H9 (cell line): ENCODE measurements at regions not wholly inside any gene's neighbourhood (a gene's known extent, or its start where the extent isn't known, plus 50 kb on each side); places are given as distances from the start of the nearest gene placed in this dataset.

Experiments
- DNase-seq: peaks from one replicate; pipeline ENCODE4 v3.0.0-alpha.2; 2017
- H2AFZ ChIP-seq: one replicate; pipeline ENCODE4 v1.6.1; 2013; ENCODE audit warnings: mild to moderate bottlenecking, low read length, control low read depth, moderate library complexity
- H2AK5ac ChIP-seq: 2 replicates; pipeline ENCODE4 v1.6.1; 2013; ENCODE audit warnings: low read length, control low read depth, mixed read lengths; ENCODE audit not compliant: insufficient read length
- H2BK120ac ChIP-seq: one replicate; pipeline ENCODE4 v1.6.1; 2013; ENCODE audit warnings: low read depth, mild to moderate bottlenecking, low read length, control low read depth, inconsistent platforms; ENCODE audit not compliant: poor library complexity, severe bottlenecking
- H2BK12ac ChIP-seq: 2 replicates; pipeline ENCODE4 v1.6.1; 2013; ENCODE audit warnings: low read length, control low read depth, mixed read lengths, low read depth; ENCODE audit not compliant: insufficient read length
- H2BK15ac ChIP-seq: 2 replicates; pipeline ENCODE4 v1.6.1; 2013; ENCODE audit warnings: low read depth, low read length, control low read depth
- H2BK20ac ChIP-seq: one replicate; pipeline ENCODE4 v1.6.1; 2013; ENCODE audit warnings: low read depth, mild to moderate bottlenecking, low read length, control low read depth, inconsistent platforms; ENCODE audit not compliant: poor library complexity, severe bottlenecking
- H2BK5ac ChIP-seq: 2 replicates; pipeline ENCODE4 v1.6.1; 2013; ENCODE audit warnings: low read length, control low read depth, mixed read lengths; ENCODE audit not compliant: insufficient read length
- H3K14ac ChIP-seq: 2 replicates; pipeline ENCODE4 v1.6.1; 2013; ENCODE audit warnings: low read length, control low read depth; ENCODE audit not compliant: insufficient read depth
- H3K18ac ChIP-seq: 2 replicates; pipeline ENCODE4 v1.6.1; 2013; ENCODE audit warnings: low read depth, mild to moderate bottlenecking, mixed read lengths, low read length, control low read depth; ENCODE audit not compliant: insufficient read length
- H3K23ac ChIP-seq: 2 replicates; pipeline ENCODE4 v1.6.1; 2013; ENCODE audit warnings: low read length, control low read depth, mixed read lengths, low read depth; ENCODE audit not compliant: insufficient read length
- H3K23me2 ChIP-seq: 2 replicates; pipeline ENCODE4 v1.6.1; 2013; ENCODE audit warnings: low read depth, mild to moderate bottlenecking, mixed read lengths, low read length, control low read depth; ENCODE audit not compliant: insufficient read length, poor library complexity, severe bottlenecking
- H3K27ac ChIP-seq: 2 replicates; pipeline ENCODE4 v1.5.1; 2013; ENCODE audit warnings: low read length, control low read depth, mixed read lengths, low read depth; ENCODE audit not compliant: insufficient read length
- H3K27me3 ChIP-seq: 2 replicates; pipeline ENCODE4 v1.6.1; 2013; ENCODE audit warnings: low read length, control low read depth, inconsistent platforms; ENCODE audit not compliant: insufficient read depth
- H3K4ac ChIP-seq: 2 replicates; pipeline ENCODE4 v1.6.1; 2013; ENCODE audit warnings: low read depth, mild to moderate bottlenecking, control low read depth, inconsistent platforms, low read length, moderate library complexity
- H3K4me1 ChIP-seq: 2 replicates; pipeline ENCODE4 v1.6.1; 2013; ENCODE audit warnings: low read length, control low read depth, inconsistent platforms; ENCODE audit not compliant: insufficient read depth
- H3K4me2 ChIP-seq: 2 replicates; pipeline ENCODE4 v1.6.1; 2013; ENCODE audit warnings: low read length, control low read depth, mixed read lengths; ENCODE audit not compliant: insufficient read length, insufficient read depth
- H3K56ac ChIP-seq: 2 replicates; pipeline ENCODE4 v1.6.1; 2013; ENCODE audit warnings: low read depth, mild to moderate bottlenecking, mixed read lengths, low read length, control low read depth; ENCODE audit not compliant: insufficient read length
- H3K79me1 ChIP-seq: 2 replicates; pipeline ENCODE4 v1.6.1; 2013; ENCODE audit warnings: low read depth, mild to moderate bottlenecking, moderate library complexity, low read length, control low read depth, inconsistent platforms; ENCODE audit not compliant: insufficient read depth, poor library complexity, severe bottlenecking
- H3K79me2 ChIP-seq: 2 replicates; pipeline ENCODE4 v1.6.1; 2013; ENCODE audit warnings: low read length, control low read depth, inconsistent platforms; ENCODE audit not compliant: insufficient read depth
- H3K9ac ChIP-seq: 2 replicates; pipeline ENCODE4 v1.6.1; 2013; ENCODE audit warnings: low read length, control low read depth, mixed read lengths; ENCODE audit not compliant: insufficient read length; ENCODE audit errors: extremely low read depth
- H3K9me3 ChIP-seq: one replicate; pipeline ENCODE4 v1.6.1; 2013; ENCODE audit warnings: low read depth, low read length, inconsistent platforms; ENCODE audit not compliant: control insufficient read depth
- H3T11ph ChIP-seq: one replicate; pipeline ENCODE4 v1.6.1; 2013; ENCODE audit warnings: mild to moderate bottlenecking, low read length, control low read depth, inconsistent platforms
- H4K20me1 ChIP-seq: one replicate; pipeline ENCODE4 v1.6.1; 2013; ENCODE audit not compliant: control insufficient read depth, insufficient read length, insufficient read depth
- H4K5ac ChIP-seq: 2 replicates; pipeline ENCODE4 v1.6.1; 2013; ENCODE audit warnings: low read depth, mild to moderate bottlenecking, mixed read lengths, low read length, control low read depth; ENCODE audit not compliant: insufficient read length
- H4K8ac ChIP-seq: replicated peaks from 2 replicates; pipeline ENCODE4 v1.6.1; 2013; ENCODE audit warnings: low read length, control low read depth, mixed read lengths, low read depth; ENCODE audit not compliant: insufficient read length
- H4K91ac ChIP-seq: 2 replicates; pipeline ENCODE4 v1.6.1; 2013; ENCODE audit warnings: low read depth, mild to moderate bottlenecking, moderate library complexity, mixed read lengths, low read length, control low read depth; ENCODE audit not compliant: insufficient read length
- H3K27ac Mint-ChIP-seq, 3 experiments: 2 replicates in 2 of 3; 3 replicates in 1 of 3; pipeline ENCODE4 v1.8.0; 2020 to 2021; ENCODE audit warnings: mixed read lengths in 3 of 3, mild to moderate bottlenecking in 1 of 3, moderate library complexity in 1 of 3
- H3K27me3 Mint-ChIP-seq: 2 replicates; pipeline ENCODE4 v1.8.0; 2021; ENCODE audit warnings: low read depth, mild to moderate bottlenecking, moderate library complexity, mixed read lengths
- H3K36me3 Mint-ChIP-seq, 3 experiments: 2 replicates in 2 of 3; 3 replicates in 1 of 3; pipeline ENCODE4 v1.8.0; 2020 to 2021; ENCODE audit warnings: low read depth in 3 of 3, mixed read lengths in 3 of 3; ENCODE audit not compliant: insufficient read depth in 1 of 3
- H3K4me1 Mint-ChIP-seq, 2 experiments: 2 replicates each; pipeline ENCODE4 v1.8.0; 2020; ENCODE audit warnings: mixed read lengths in 2 of 2
- H3K4me3 Mint-ChIP-seq, 2 experiments: 2 replicates in 1 of 2; 3 replicates in 1 of 2; pipeline ENCODE4 v1.8.0; 2020 to 2021; ENCODE audit warnings: mild to moderate bottlenecking in 2 of 2, mixed read lengths in 2 of 2, moderate library complexity in 1 of 2
- H3K9me3 Mint-ChIP-seq, 2 experiments: 2 replicates in 1 of 2; 3 replicates in 1 of 2; pipeline ENCODE4 v1.8.0; 2020; ENCODE audit warnings: mild to moderate bottlenecking in 2 of 2, mixed read lengths in 2 of 2, moderate library complexity in 1 of 2
- TF ChIP-seq, protein P1 (sequence below): fragments of 200-600 bp; sonication (generic); conservative IDR thresholded peaks from 3 replicates; pipeline ENCODE4 v1.8.0; 2021; ENCODE audit warnings: antibody characterized with exemption, mild to moderate bottlenecking

GRCh38 chr4:111699165-111699564, 446.1 kb upstream of the FAM241A start:
- TF ChIP-seq, protein P1, sequence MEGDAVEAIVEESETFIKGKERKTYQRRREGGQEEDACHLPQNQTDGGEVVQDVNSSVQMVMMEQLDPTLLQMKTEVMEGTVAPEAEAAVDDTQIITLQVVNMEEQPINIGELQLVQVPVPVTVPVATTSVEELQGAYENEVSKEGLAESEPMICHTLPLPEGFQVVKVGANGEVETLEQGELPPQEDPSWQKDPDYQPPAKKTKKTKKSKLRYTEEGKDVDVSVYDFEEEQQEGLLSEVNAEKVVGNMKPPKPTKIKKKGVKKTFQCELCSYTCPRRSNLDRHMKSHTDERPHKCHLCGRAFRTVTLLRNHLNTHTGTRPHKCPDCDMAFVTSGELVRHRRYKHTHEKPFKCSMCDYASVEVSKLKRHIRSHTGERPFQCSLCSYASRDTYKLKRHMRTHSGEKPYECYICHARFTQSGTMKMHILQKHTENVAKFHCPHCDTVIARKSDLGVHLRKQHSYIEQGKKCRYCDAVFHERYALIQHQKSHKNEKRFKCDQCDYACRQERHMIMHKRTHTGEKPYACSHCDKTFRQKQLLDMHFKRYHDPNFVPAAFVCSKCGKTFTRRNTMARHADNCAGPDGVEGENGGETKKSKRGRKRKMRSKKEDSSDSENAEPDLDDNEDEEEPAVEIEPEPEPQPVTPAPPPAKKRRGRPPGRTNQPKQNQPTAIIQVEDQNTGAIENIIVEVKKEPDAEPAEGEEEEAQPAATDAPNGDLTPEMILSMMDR, result no peak
- H3K18ac ChIP-seq, result no peak overlapping the region
- no peak overlapping the region for H3K56ac ChIP-seq
- no peak overlapping the region for H3K4me3 Mint-ChIP-seq
- no peaks in the 10 kb centered on the region for H4K20me1 ChIP-seq
- no peaks in the 10 kb centered on the region for H3K4me1 ChIP-seq
- no peaks in the 10 kb centered on the region for H3K27me3 Mint-ChIP-seq
- no peaks in the 10 kb centered on the region for H3K4me1 Mint-ChIP-seq
- H4K91ac ChIP-seq, result no peak overlapping the region
- no peak for DNase-seq
- H3K27me3 ChIP-seq, result no peaks in the 10 kb centered on the region
- no peak overlapping the region for H2BK15ac ChIP-seq
- no peak overlapping the region for H2BK120ac ChIP-seq
- H3T11ph ChIP-seq, result no peak overlapping the region
- H3K9me3 Mint-ChIP-seq, result no peaks in the 10 kb centered on the region
- H4K8ac ChIP-seq, result no peak overlapping the region
- no peaks in the 10 kb centered on the region for H3K36me3 Mint-ChIP-seq
- no peak overlapping the region for H2AFZ ChIP-seq
- no peaks in the 10 kb centered on the region for H3K79me1 ChIP-seq
- H2AK5ac ChIP-seq, result no peak overlapping the region
- H2BK20ac ChIP-seq, result no peak overlapping the region
- H3K4ac ChIP-seq, result no peak overlapping the region
- no peaks in the 10 kb centered on the region for H3K79me2 ChIP-seq
- no peak overlapping the region for H3K14ac ChIP-seq
- H2BK12ac ChIP-seq, result no peak overlapping the region
- H3K27ac ChIP-seq, result no peak overlapping the region
- no peaks in the 10 kb centered on the region for H3K23me2 ChIP-seq
- H4K5ac ChIP-seq, result no peak overlapping the region
- no peak overlapping the region for H3K27ac Mint-ChIP-seq
- no peaks in the 10 kb centered on the region for H3K9me3 ChIP-seq
- H3K23ac ChIP-seq, result no peak overlapping the region
- H3K4me2 ChIP-seq, result no peak overlapping the region
- no peak overlapping the region for H3K9ac ChIP-seq
- H2BK5ac ChIP-seq, result no peak overlapping the region
